Tibial nerve (tissue), 4 donors: ENCODE measurements at regions not wholly inside any gene's neighbourhood (a gene's known extent, or its start where the extent isn't known, plus 50 kb on each side); places are given as distances from the start of the nearest gene placed in this dataset.

Source experiments
- DNase-seq, 2 donors: peaks; one replicate each; pipeline ENCODE4 v3.0.0-alpha.2; 2019; ENCODE audit warnings: low spot score in 2 of 2
- H3K27ac ChIP-seq, 4 donors: fragments of 200-600 bp; sonication (generic) in 3 of 4; one replicate each; pipeline ENCODE4 v1.5.1; 2017 to 2019; ENCODE audit warnings: mild to moderate bottlenecking in 1 of 4
- H3K27me3 ChIP-seq, 2 donors: fragments of 200-600 bp; sonication (generic) in 1 of 2; one replicate each; pipeline versions ENCODE4 v1.5.1 to v1.6.0; 2017 to 2019
- H3K36me3 ChIP-seq, 3 donors: fragments of 200-600 bp; sonication (generic); one replicate each; pipeline ENCODE4 v1.5.1; 2018 to 2019
- H3K4me1 ChIP-seq, 4 donors: fragments of 200-600 bp; sonication (generic) in 3 of 4; one replicate each; pipeline ENCODE4 v1.5.1; 2017 to 2019
- H3K4me3 ChIP-seq, 4 donors: fragments of 200-600 bp; sonication (generic) in 3 of 4; one replicate each; pipeline ENCODE4 v1.5.1; 2017 to 2019; ENCODE audit warnings: mild to moderate bottlenecking in 1 of 4, moderate library complexity in 1 of 4
- H3K9me3 ChIP-seq, 4 donors: fragments of 200-600 bp; sonication (generic) in 3 of 4; one replicate each; pipeline ENCODE4 v1.5.1; 2017 to 2019
- EP300 ChIP-seq, 2 donors: sonication (generic); formaldehyde crosslinking; IDR thresholded peaks; one replicate each; pipeline ENCODE4 v1.6.1; 2017; ENCODE audit warnings: antibody characterized with exemption in 2 of 2, mild to moderate bottlenecking in 1 of 2
- POLR2A ChIP-seq, 2 donors: fragments of 450-650 bp; IDR thresholded peaks; one replicate each; pipeline ENCODE4 v1.6.1; 2017; ENCODE audit warnings: antibody characterized with exemption in 2 of 2, mild to moderate bottlenecking in 2 of 2, moderate library complexity in 2 of 2
- WGBS, 2 donors: methylation state at CpG; one replicate each; pipeline ENCODE4 v1.1.5; 2018; 5-methylcytosine and 5-hydroxymethylcytosine counted together
- TF ChIP-seq, protein P1 (sequence below), 5 experiments: fragments of 200-600 bp in 3 of 5; fragments of 450-650 bp in 2 of 5; sonication (generic) in 3 of 5; IDR thresholded peaks; one replicate each; pipeline ENCODE4 v1.5.1; 2016 to 2019; ENCODE audit warnings: antibody characterized with exemption in 5 of 5, mild to moderate bottlenecking in 3 of 5, moderate library complexity in 2 of 5

- 51 to 52% methylated on average over 6 of the region's 6 CpGs for WGBS, 2 donors
- Histone ChIP-seq H3K27me3 (no peaks in the 10 kb centered on the region), H3K36me3 (no peaks in the 10 kb centered on the region), H3K27ac (no peak overlapping the region), H3K9me3 (no peaks in the 10 kb centered on the region), H3K4me3 (no peak overlapping the region), H3K4me1 (no peaks in the 10 kb centered on the region)
- DNase-seq, result no peak
- TF ChIP-seq POLR2A (IDR thresholded peaks at IDR 0.05) (no peak), EP300 (IDR thresholded peaks at IDR 0.05) (no peak)
- TF ChIP-seq, protein P1, sequence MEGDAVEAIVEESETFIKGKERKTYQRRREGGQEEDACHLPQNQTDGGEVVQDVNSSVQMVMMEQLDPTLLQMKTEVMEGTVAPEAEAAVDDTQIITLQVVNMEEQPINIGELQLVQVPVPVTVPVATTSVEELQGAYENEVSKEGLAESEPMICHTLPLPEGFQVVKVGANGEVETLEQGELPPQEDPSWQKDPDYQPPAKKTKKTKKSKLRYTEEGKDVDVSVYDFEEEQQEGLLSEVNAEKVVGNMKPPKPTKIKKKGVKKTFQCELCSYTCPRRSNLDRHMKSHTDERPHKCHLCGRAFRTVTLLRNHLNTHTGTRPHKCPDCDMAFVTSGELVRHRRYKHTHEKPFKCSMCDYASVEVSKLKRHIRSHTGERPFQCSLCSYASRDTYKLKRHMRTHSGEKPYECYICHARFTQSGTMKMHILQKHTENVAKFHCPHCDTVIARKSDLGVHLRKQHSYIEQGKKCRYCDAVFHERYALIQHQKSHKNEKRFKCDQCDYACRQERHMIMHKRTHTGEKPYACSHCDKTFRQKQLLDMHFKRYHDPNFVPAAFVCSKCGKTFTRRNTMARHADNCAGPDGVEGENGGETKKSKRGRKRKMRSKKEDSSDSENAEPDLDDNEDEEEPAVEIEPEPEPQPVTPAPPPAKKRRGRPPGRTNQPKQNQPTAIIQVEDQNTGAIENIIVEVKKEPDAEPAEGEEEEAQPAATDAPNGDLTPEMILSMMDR (IDR thresholded peaks at IDR 0.05), result no peak
Measured at GRCh38 chr16:5505091-5505887, 407.7 kb upstream of the EEF2KMT start.

- 36 to 37% methylated on average over 12 to 13 of the region's 13 CpGs for WGBS, 2 donors
- TF ChIP-seq POLR2A (IDR thresholded peaks at IDR 0.05) (no peak), EP300 (IDR thresholded peaks at IDR 0.05) (no peak)
- TF ChIP-seq, protein P1 (IDR thresholded peaks at IDR 0.05), result no peak
- Histone ChIP-seq H3K36me3 (no peaks in the 10 kb centered on the region), H3K4me1 (no peaks in the 10 kb centered on the region), H3K27me3 (no peaks in the 10 kb centered on the region), H3K9me3 (no peaks in the 10 kb centered on the region), H3K27ac (no peak overlapping the region), H3K4me3 (no peak overlapping the region)
- no peak for DNase-seq
Measured at GRCh38 chr16:5504064-5504781, 406.6 kb upstream of the EEF2KMT start.

DNA sequence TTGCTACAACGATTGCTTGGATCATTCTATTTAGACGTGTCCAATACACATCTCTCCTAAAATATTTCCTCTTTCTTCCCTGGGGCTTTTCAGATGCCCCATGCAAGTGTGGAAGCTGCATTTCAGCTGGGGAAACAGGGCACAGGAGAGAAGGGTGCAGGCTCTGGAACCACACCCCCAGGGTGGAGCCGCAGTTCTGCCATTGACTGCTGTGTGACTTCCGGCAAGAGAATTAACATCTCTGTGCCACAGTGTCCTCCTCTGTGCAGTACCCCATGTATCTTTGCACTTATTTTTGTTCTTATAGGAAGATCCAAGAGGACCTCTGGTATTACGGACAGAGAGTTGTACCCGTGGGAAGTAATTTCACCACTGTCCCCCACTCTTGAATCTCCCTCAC, 405.3 kb upstream of the EEF2KMT start:
- no peak for DNase-seq
- Histone ChIP-seq H3K9me3 (no peaks in the 10 kb centered on the region), H3K4me1 (no peaks in the 10 kb centered on the region), H3K36me3 (no peaks in the 10 kb centered on the region), H3K27ac (no peak overlapping the region), H3K4me3 (no peak overlapping the region), H3K27me3 (no peaks in the 10 kb centered on the region)
- WGBS, 2 donors, result 79 to 87% methylated on average over 6 of the region's 6 CpGs
- TF ChIP-seq, protein P1 (IDR thresholded peaks at IDR 0.05), result no peak
- no peak for TF ChIP-seq EP300 (IDR thresholded peaks at IDR 0.05)
- TF ChIP-seq POLR2A (IDR thresholded peaks at IDR 0.05), result no peak

DNA sequence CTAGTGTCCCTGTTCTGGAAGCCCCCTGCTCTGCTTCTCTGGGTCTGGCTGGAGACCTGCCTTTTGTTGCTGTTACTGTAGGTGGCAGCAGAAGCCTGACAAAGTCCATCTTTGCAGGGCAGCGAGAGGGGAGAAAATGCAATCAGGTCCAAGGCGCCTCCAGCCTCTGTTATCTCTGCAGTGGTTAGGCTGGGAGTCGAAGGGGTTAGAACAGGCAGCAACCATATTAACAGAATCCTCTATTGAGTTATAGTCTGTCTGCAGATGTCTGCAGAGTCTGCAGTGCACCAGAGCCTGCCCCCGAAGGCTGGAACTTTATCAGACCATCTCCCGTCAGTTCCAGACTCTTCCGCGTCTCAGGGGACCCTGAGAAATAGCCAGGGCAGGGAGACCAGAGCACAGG, 404.9 kb upstream of the EEF2KMT start:
- Histone ChIP-seq H3K36me3 (no peaks in the 10 kb centered on the region), H3K27ac (no peak overlapping the region), H3K4me3 (no peak overlapping the region), H3K27me3 (no peaks in the 10 kb centered on the region), H3K9me3 (no peaks in the 10 kb centered on the region), H3K4me1 (no peaks in the 10 kb centered on the region)
- WGBS, 2 donors, result 16 to 19% methylated on average over 7 of the region's 7 CpGs
- no peak for DNase-seq
- TF ChIP-seq POLR2A (IDR thresholded peaks at IDR 0.05), result no peak
- TF ChIP-seq, protein P1 (IDR thresholded peaks at IDR 0.05), result no peak
- TF ChIP-seq EP300 (IDR thresholded peaks at IDR 0.05), result no peak

- Histone ChIP-seq H3K4me3 (no peak overlapping the region), H3K36me3 (no peaks in the 10 kb centered on the region), H3K9me3 (no peaks in the 10 kb centered on the region), H3K4me1 (no peaks in the 10 kb centered on the region), H3K27me3 (no peaks in the 10 kb centered on the region), H3K27ac (no peak overlapping the region)
- WGBS, 2 donors, result 80% methylated on average over 3 of the region's 3 CpGs
- TF ChIP-seq, protein P1 (IDR thresholded peaks at IDR 0.05), result no peak
- TF ChIP-seq POLR2A (IDR thresholded peaks at IDR 0.05) (no peak), EP300 (IDR thresholded peaks at IDR 0.05) (no peak)
- DNase-seq, result no peak
Measured at GRCh38 chr16:5500526-5500925, 402.9 kb upstream of the EEF2KMT start.
